Activated T-cell treated with anti-CD3 and anti-CD28 coated beads, Interleukin-2, amount 50 U/mL, for 4 hours (primary cell): ENCODE measurements at regions not wholly inside any gene's neighbourhood (a gene's known extent, or its start where the extent isn't known, plus 50 kb on each side); places are given as distances from the start of the nearest gene placed in this dataset.

Experiments used
- ATAC-seq, 2 donors: fragments of 200-7000 bp; cut with Tn5 transposase; one replicate each; pipeline ENCODE4 v1.10.0; 2021
- DNase-seq: peaks from one replicate; pipeline ENCODE4 v3.0.0-alpha.2; 2020
- H3K27me3 Mint-ChIP-seq: one replicate; pipeline ENCODE4 v1.8.0; 2021; ENCODE audit warnings: low read depth, mixed read lengths
- H3K36me3 Mint-ChIP-seq: one replicate; pipeline ENCODE4 v1.8.0; 2022; ENCODE audit warnings: mixed read lengths; ENCODE audit not compliant: insufficient read depth
- H3K4me1 Mint-ChIP-seq: one replicate; pipeline ENCODE4 v1.8.0; 2021; ENCODE audit warnings: low read depth, mixed read lengths
- H3K4me3 Mint-ChIP-seq: one replicate; pipeline ENCODE4 v1.8.0; 2021; ENCODE audit warnings: mild to moderate bottlenecking, moderate library complexity, mixed read lengths
- H3K9me3 Mint-ChIP-seq: one replicate; pipeline ENCODE4 v1.8.0; 2021; ENCODE audit warnings: mixed read lengths

DNA sequence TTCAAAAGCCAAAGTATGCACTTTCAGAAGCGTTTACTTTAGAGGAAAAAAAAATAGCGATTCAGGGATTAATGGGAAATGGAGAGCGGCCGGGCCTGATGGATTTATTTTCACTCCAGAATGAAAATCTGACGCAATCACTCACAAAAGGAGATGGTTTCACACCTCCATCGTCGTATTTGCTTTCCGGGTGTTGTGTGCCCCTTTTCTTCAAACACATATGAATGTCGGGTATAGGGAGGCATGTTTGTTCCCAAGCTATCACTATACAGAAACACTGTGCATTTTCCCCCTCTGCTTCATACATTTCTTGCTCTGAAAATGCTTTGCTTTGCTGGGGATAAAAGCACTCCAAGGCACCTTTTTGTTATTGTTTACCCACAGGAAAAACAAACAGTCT is 562.2 kb upstream of the ZFHX3 start:
- no peaks in the 10 kb centered on the region for H3K9me3 Mint-ChIP-seq
- H3K4me1 Mint-ChIP-seq = no peaks in the 10 kb centered on the region
- no peak overlapping the region for H3K4me3 Mint-ChIP-seq
- H3K36me3 Mint-ChIP-seq = no peaks in the 10 kb centered on the region
- no peak for DNase-seq
- H3K27me3 Mint-ChIP-seq = peaks cover 4% of the 10 kb centered on the region
- ATAC-seq = no peak

DNA sequence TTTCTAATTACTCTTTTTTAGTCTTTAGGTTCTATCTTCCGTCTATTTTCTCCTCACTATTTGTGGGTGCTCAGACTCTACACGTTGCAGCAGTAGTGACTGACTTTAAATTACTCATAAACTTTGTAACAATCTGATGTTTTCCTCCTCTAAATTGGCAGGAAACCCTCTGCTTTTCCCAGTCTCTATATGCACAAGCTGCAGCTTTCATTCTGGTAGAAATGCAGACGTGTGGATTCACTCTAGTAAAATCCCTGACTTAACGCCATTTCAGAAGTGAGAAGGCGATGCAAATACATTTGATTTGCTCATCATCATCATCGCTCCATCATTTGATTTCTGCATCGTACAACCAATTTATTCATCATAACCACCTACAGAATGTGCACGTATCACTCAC is 561.0 kb upstream of the ZFHX3 start:
- DNase-seq = no peak
- Mint-ChIP-seq H3K4me3 (no peak overlapping the region), H3K4me1 (no peaks in the 10 kb centered on the region), H3K36me3 (no peaks in the 10 kb centered on the region), H3K27me3 (peaks cover 4% of the 10 kb centered on the region), H3K9me3 (no peaks in the 10 kb centered on the region)
- no peak for ATAC-seq

DNA sequence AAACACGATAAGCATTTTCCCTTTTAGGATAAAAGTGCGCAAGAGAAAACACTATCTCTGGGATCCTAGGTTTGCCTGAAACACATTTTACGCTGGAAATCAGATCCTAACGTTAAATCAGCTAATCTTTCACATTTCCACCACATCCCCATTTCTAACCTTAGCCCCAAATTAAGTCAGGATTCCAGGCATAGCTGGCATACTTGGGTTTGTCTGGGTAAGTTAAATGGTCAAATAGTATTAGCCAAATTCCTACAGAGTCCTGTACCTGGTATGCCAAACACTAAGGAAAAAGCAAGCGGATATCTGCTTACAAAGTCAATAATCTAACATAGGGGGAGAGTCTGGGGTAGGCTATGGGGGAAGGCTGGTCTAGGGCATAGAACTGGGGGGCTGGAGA is 557.4 kb upstream of the ZFHX3 start:
- peaks cover 7% of the 10 kb centered on the region for H3K9me3 Mint-ChIP-seq
- no peaks in the 10 kb centered on the region for H3K4me1 Mint-ChIP-seq
- ATAC-seq (no peak), DNase-seq (no peak)
- no peak overlapping the region for H3K4me3 Mint-ChIP-seq
- H3K27me3 Mint-ChIP-seq = peaks cover 4% of the 10 kb centered on the region
- H3K36me3 Mint-ChIP-seq = no peaks in the 10 kb centered on the region

GRCh38 chr16:73601911-73602310 is 554.0 kb upstream of the ZFHX3 start:
- H3K36me3 Mint-ChIP-seq = no peaks in the 10 kb centered on the region
- no peak overlapping the region for H3K4me3 Mint-ChIP-seq
- peaks cover 7% of the 10 kb centered on the region for H3K9me3 Mint-ChIP-seq
- DNase-seq (no peak), ATAC-seq (no peak)
- H3K4me1 Mint-ChIP-seq = no peaks in the 10 kb centered on the region
- H3K27me3 Mint-ChIP-seq = no peaks in the 10 kb centered on the region

GRCh38 chr16:73599870-73600269 is 551.9 kb upstream of the ZFHX3 start:
- Mint-ChIP-seq H3K4me1 (no peaks in the 10 kb centered on the region), H3K36me3 (no peaks in the 10 kb centered on the region), H3K9me3 (peaks cover 7% of the 10 kb centered on the region), H3K4me3 (no peak overlapping the region), H3K27me3 (no peaks in the 10 kb centered on the region)
- DNase-seq = no peak
- no peak for ATAC-seq

GRCh38 chr16:73599351-73599750 is 551.4 kb upstream of the ZFHX3 start:
- ATAC-seq (no peak), DNase-seq (no peak)
- no peaks in the 10 kb centered on the region for H3K27me3 Mint-ChIP-seq
- peaks cover 7% of the 10 kb centered on the region for H3K9me3 Mint-ChIP-seq
- H3K4me3 Mint-ChIP-seq = no peak overlapping the region
- H3K4me1 Mint-ChIP-seq = no peaks in the 10 kb centered on the region
- H3K36me3 Mint-ChIP-seq = no peaks in the 10 kb centered on the region

GRCh38 chr16:73584157-73584556 is 536.2 kb upstream of the ZFHX3 start:
- H3K27me3 Mint-ChIP-seq = no peaks in the 10 kb centered on the region
- H3K4me1 Mint-ChIP-seq = no peaks in the 10 kb centered on the region
- no peak overlapping the region for H3K4me3 Mint-ChIP-seq
- H3K36me3 Mint-ChIP-seq = no peaks in the 10 kb centered on the region
- H3K9me3 Mint-ChIP-seq = peaks cover 17% of the 10 kb centered on the region
- ATAC-seq (no peak), DNase-seq (no peak)

- H3K4me1 Mint-ChIP-seq = no peaks in the 10 kb centered on the region
- ATAC-seq = no peak
- H3K9me3 Mint-ChIP-seq = no peaks in the 10 kb centered on the region
These were observed 524.4 kb upstream of the ZFHX3 start for GRCh38 chr16:73572135-73572828.

DNA sequence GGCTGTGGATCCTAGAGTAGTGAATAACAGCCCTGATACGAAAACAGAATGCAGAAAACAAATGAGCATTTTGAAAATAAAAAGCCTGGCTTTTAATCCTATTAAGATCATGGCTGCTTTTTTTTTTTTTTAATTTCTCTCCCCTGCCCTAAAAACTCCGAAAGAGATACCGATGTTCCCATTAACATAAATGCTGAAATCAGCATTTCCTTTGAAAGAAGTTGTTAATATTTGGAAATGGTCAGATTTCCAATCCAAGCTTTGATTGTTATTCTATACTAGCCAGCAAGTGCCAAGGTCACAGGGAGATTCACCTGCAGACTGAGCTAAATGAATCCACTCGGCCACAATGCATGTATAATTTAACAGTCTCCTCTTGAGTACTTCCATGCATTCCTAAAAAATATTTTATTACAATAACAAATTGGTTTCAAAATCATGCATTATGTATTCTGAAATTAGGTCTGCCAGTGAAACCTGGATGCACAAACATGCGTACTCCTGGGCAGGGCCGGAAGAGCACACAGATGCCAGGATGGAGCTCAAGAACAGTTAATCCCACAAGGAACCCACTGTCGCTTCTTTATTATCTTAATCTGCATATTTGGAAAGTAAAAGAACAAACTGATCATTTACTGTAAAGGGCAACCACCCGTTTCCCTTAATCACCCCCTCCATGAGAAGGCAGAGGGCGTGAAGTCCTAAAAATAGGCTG is 521.5 kb upstream of the ZFHX3 start:
- DNase-seq (no peak), ATAC-seq (no peak)
- Mint-ChIP-seq H3K4me1 (no peaks in the 10 kb centered on the region), H3K4me3 (no peak overlapping the region), H3K36me3 (no peaks in the 10 kb centered on the region), H3K27me3 (no peaks in the 10 kb centered on the region), H3K9me3 (no peaks in the 10 kb centered on the region)

More at GRCh38 chr16:73572135-73572828, 524.4 kb upstream of the ZFHX3 start:
- Mint-ChIP-seq H3K36me3 (no peaks in the 10 kb centered on the region), H3K27me3 (no peaks in the 10 kb centered on the region), H3K4me3 (no peak overlapping the region)
- no peak for DNase-seq

GRCh38 chr16:73568769-73569168 is 520.8 kb upstream of the ZFHX3 start:
- no peaks in the 10 kb centered on the region for H3K9me3 Mint-ChIP-seq
- ATAC-seq (no peak), DNase-seq (no peak)
- no peak overlapping the region for H3K4me3 Mint-ChIP-seq
- H3K27me3 Mint-ChIP-seq = no peaks in the 10 kb centered on the region
- no peaks in the 10 kb centered on the region for H3K4me1 Mint-ChIP-seq
- no peaks in the 10 kb centered on the region for H3K36me3 Mint-ChIP-seq

DNA sequence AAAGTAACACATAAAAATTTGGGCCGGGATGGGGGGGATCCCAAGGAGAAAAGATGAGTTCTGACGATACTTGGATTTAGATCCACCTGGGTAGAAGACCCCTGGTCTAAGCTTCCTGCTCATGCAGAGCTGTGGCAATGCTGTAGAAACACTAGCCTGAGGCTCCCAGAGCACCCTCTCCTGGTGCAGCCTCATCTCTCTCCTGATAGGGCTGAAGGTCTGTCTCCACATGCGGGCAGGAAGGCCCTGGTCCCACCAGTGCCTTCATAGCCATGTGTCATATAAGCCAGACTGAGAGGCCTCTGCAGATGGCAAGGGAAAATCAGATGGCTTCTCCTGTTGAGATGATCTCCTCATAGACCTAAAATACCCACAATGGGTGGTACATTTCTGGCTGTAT is 518.0 kb upstream of the ZFHX3 start:
- Mint-ChIP-seq H3K4me1 (no peaks in the 10 kb centered on the region), H3K36me3 (no peaks in the 10 kb centered on the region), H3K27me3 (no peaks in the 10 kb centered on the region), H3K4me3 (no peak overlapping the region), H3K9me3 (no peaks in the 10 kb centered on the region)
- ATAC-seq = no peak
- DNase-seq = no peak

- Mint-ChIP-seq H3K4me3 (no peak overlapping the region), H3K36me3 (no peaks in the 10 kb centered on the region), H3K9me3 (no peaks in the 10 kb centered on the region), H3K27me3 (peaks cover 2% of the 10 kb centered on the region), H3K4me1 (no peaks in the 10 kb centered on the region)
- DNase-seq = no peak
- ATAC-seq = no peak
These were observed 517.3 kb upstream of the ZFHX3 start for GRCh38 chr16:73565263-73565662.

DNA sequence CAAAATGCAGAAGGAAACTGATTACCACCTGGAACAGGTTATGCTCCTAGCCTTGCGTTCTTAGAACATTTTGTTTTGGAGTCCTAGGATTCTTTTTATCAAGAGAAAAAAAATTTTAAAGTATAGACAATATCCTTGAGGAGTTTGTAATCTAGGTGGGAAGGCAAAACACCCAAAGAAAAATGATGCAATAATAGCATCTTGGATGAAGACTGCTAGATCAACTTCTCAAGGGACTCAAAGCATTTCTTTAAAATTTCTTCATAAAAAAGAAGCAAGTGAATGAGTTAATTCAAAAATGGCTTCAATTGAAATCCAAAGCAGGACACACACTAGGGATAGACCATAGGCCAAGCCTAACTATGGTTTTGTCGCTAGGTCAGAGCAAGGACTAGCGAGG is 515.8 kb upstream of the ZFHX3 start:
- Mint-ChIP-seq H3K36me3 (no peaks in the 10 kb centered on the region), H3K27me3 (peaks cover 2% of the 10 kb centered on the region), H3K9me3 (no peaks in the 10 kb centered on the region), H3K4me1 (no peaks in the 10 kb centered on the region), H3K4me3 (no peak overlapping the region)
- ATAC-seq (no peak), DNase-seq (no peak)

GRCh38 chr16:73560497-73560896 is 512.6 kb upstream of the ZFHX3 start:
- Mint-ChIP-seq H3K27me3 (peaks cover 2% of the 10 kb centered on the region), H3K4me1 (no peaks in the 10 kb centered on the region), H3K36me3 (no peaks in the 10 kb centered on the region), H3K9me3 (no peaks in the 10 kb centered on the region), H3K4me3 (no peak overlapping the region)
- ATAC-seq = no peak
- DNase-seq = no peak

DNA sequence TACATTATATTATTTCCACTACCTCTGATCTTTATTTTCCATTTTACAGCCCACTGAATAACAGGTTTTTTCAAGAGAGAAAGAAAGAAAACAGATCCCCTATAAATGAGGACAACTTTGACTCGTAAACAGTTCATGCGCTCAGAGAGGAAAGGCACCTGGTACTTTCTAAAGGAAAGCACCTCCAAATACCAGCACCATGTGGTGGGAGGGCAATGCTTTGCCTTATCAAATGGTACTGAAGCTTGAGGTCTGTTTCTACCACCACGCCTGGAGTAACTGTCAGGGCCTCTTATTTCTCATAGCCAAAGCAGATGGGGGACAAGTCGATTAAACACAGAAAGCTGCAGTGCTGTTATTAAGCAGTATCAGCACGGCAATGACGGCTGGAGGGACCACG is 510.3 kb upstream of the ZFHX3 start:
- ATAC-seq (no peak), DNase-seq (no peak)
- Mint-ChIP-seq H3K27me3 (peaks cover 4% of the 10 kb centered on the region), H3K4me3 (no peak overlapping the region), H3K36me3 (no peaks in the 10 kb centered on the region), H3K4me1 (no peaks in the 10 kb centered on the region), H3K9me3 (no peaks in the 10 kb centered on the region)
